ENCODE measurements at regions not wholly inside any gene's neighbourhood (a gene's known extent, or its start where the extent isn't known, plus 50 kb on each side); places are given as distances from the start of the nearest gene placed in this dataset.

GRCh38 chr4:176971576-176972115 lies 178.9 kb upstream of the VEGFC start:
- Mint-ChIP-seq H3K27me3 (no peaks in the 10 kb centered on the region), H3K4me1 (no peaks in the 10 kb centered on the region), H3K9me3 (peaks cover 2% of the 10 kb centered on the region), H3K27ac (no peak overlapping the region), H3K4me3 (no peak overlapping the region), H3K36me3 (no peaks in the 10 kb centered on the region)
- DNase-seq (ENCODE audit: low spot score in 2 of 2) (no peak), ATAC-seq (ENCODE audit: low read depth) (no peak)

GRCh38 chr4:176979416-176979815 lies 186.7 kb upstream of the VEGFC start:
- H3K4me3 Mint-ChIP-seq: no peak overlapping the region
- ATAC-seq (ENCODE audit: low read depth): no peak
- no peaks in the 10 kb centered on the region for H3K4me1 Mint-ChIP-seq
- no peak overlapping the region for H3K27ac Mint-ChIP-seq
- no peaks in the 10 kb centered on the region for H3K9me3 Mint-ChIP-seq
- H3K36me3 Mint-ChIP-seq: no peaks in the 10 kb centered on the region
- H3K27me3 Mint-ChIP-seq: no peaks in the 10 kb centered on the region
- no peak for DNase-seq (ENCODE audit: low spot score in 2 of 2)

- Mint-ChIP-seq H3K27me3 (no peaks in the 10 kb centered on the region), H3K9me3 (no peaks in the 10 kb centered on the region), H3K36me3 (no peaks in the 10 kb centered on the region), H3K4me3 (no peak overlapping the region), H3K4me1 (no peaks in the 10 kb centered on the region), H3K27ac (no peak overlapping the region)
- no peak for DNase-seq (ENCODE audit: low spot score in 2 of 2)
- no peak for ATAC-seq (ENCODE audit: low read depth)
Measured at GRCh38 chr4:176981074-176981473, 188.4 kb upstream of the VEGFC start.

- DNase-seq (ENCODE audit: low spot score in 2 of 2): no peak
- Mint-ChIP-seq H3K4me3 (no peak overlapping the region), H3K4me1 (no peaks in the 10 kb centered on the region), H3K9me3 (no peaks in the 10 kb centered on the region), H3K36me3 (no peaks in the 10 kb centered on the region), H3K27ac (no peak overlapping the region), H3K27me3 (no peaks in the 10 kb centered on the region)
- no peak for ATAC-seq (ENCODE audit: low read depth)
Measured at GRCh38 chr4:176981551-176981950, 188.8 kb upstream of the VEGFC start.

- peaks cover 1% of the 10 kb centered on the region for H3K9me3 Mint-ChIP-seq
- DNase-seq (ENCODE audit: low spot score in 2 of 2): no peak
- H3K27me3 Mint-ChIP-seq: no peaks in the 10 kb centered on the region
Measured at GRCh38 chr4:176988226-176988625, 195.5 kb upstream of the VEGFC start.

GRCh38 chr4:176989186-176989585 lies 196.5 kb upstream of the VEGFC start:
- no peak overlapping the region for H3K4me3 Mint-ChIP-seq

More at GRCh38 chr4:176988226-176988625, 195.5 kb upstream of the VEGFC start:
- H3K27ac Mint-ChIP-seq: no peak overlapping the region
- ATAC-seq (ENCODE audit: low read depth): no peak
- H3K4me1 Mint-ChIP-seq: no peaks in the 10 kb centered on the region
- H3K4me3 Mint-ChIP-seq: no peak overlapping the region
- H3K36me3 Mint-ChIP-seq: no peaks in the 10 kb centered on the region

GRCh38 chr4:176999935-177000543 lies 207.3 kb upstream of the VEGFC start:
- DNase-seq (ENCODE audit: low spot score in 2 of 2): no peak
- Mint-ChIP-seq H3K4me1 (no peaks in the 10 kb centered on the region), H3K4me3 (no peak overlapping the region), H3K27me3 (no peaks in the 10 kb centered on the region), H3K9me3 (peaks cover 6% of the 10 kb centered on the region), H3K36me3 (no peaks in the 10 kb centered on the region), H3K27ac (no peak overlapping the region)
- no peak for ATAC-seq (ENCODE audit: low read depth)

More at GRCh38 chr4:176989186-176989585, 196.5 kb upstream of the VEGFC start:
- Mint-ChIP-seq H3K4me1 (no peaks in the 10 kb centered on the region), H3K27me3 (no peaks in the 10 kb centered on the region), H3K9me3 (peaks cover 1% of the 10 kb centered on the region), H3K36me3 (no peaks in the 10 kb centered on the region), H3K27ac (no peak overlapping the region)
- ATAC-seq (ENCODE audit: low read depth) (no peak), DNase-seq (ENCODE audit: low spot score in 2 of 2) (no peak)

- Mint-ChIP-seq H3K4me3 (no peak overlapping the region), H3K27me3 (no peaks in the 10 kb centered on the region), H3K27ac (no peak overlapping the region), H3K9me3 (peaks cover 7% of the 10 kb centered on the region), H3K4me1 (no peaks in the 10 kb centered on the region), H3K36me3 (no peaks in the 10 kb centered on the region)
- ATAC-seq (ENCODE audit: low read depth) (no peak), DNase-seq (ENCODE audit: low spot score in 2 of 2) (no peak)
Measured at GRCh38 chr4:177001271-177002175, 208.8 kb upstream of the VEGFC start.

- Mint-ChIP-seq H3K27me3 (no peaks in the 10 kb centered on the region), H3K27ac (no peak overlapping the region), H3K4me1 (no peaks in the 10 kb centered on the region), H3K36me3 (no peaks in the 10 kb centered on the region), H3K9me3 (peaks cover 2% of the 10 kb centered on the region), H3K4me3 (no peak overlapping the region)
- ATAC-seq (ENCODE audit: low read depth) (no peak), DNase-seq (ENCODE audit: low spot score in 2 of 2) (no peak)
Measured at GRCh38 chr4:177005674-177006230, 213.0 kb upstream of the VEGFC start.

- Mint-ChIP-seq H3K27me3 (no peaks in the 10 kb centered on the region), H3K4me1 (no peaks in the 10 kb centered on the region), H3K27ac (no peak overlapping the region), H3K36me3 (no peaks in the 10 kb centered on the region), H3K9me3 (peaks cover 2% of the 10 kb centered on the region), H3K4me3 (no peak overlapping the region)
- no peak for ATAC-seq (ENCODE audit: low read depth)
- DNase-seq (ENCODE audit: low spot score in 2 of 2): no peak
Measured at GRCh38 chr4:177006331-177006730, 213.6 kb upstream of the VEGFC start.

GRCh38 chr4:177008071-177008835 lies 215.5 kb upstream of the VEGFC start:
- Mint-ChIP-seq H3K9me3 (peaks cover 8% of the 10 kb centered on the region), H3K4me3 (no peak overlapping the region), H3K36me3 (no peaks in the 10 kb centered on the region), H3K27me3 (no peaks in the 10 kb centered on the region), H3K27ac (no peak overlapping the region), H3K4me1 (no peaks in the 10 kb centered on the region)
- DNase-seq (ENCODE audit: low spot score in 2 of 2) (no peak), ATAC-seq (ENCODE audit: low read depth) (no peak)

- peaks cover 8% of the 10 kb centered on the region for H3K9me3 Mint-ChIP-seq
- H3K36me3 Mint-ChIP-seq: no peaks in the 10 kb centered on the region
- H3K27me3 Mint-ChIP-seq: no peaks in the 10 kb centered on the region
- no peak overlapping the region for H3K27ac Mint-ChIP-seq
- no peak overlapping the region for H3K4me3 Mint-ChIP-seq
- ATAC-seq (ENCODE audit: low read depth) (no peak), DNase-seq (ENCODE audit: low spot score in 2 of 2) (no peak)
- H3K4me1 Mint-ChIP-seq: no peaks in the 10 kb centered on the region
Measured at GRCh38 chr4:177008836-177009501, 216.2 kb upstream of the VEGFC start.

GRCh38 chr4:177010418-177010817 lies 217.7 kb upstream of the VEGFC start:
- ATAC-seq (ENCODE audit: low read depth): no peak
- Mint-ChIP-seq H3K27ac (no peak overlapping the region), H3K36me3 (no peaks in the 10 kb centered on the region), H3K4me3 (no peak overlapping the region), H3K9me3 (peaks cover 7% of the 10 kb centered on the region), H3K4me1 (no peaks in the 10 kb centered on the region), H3K27me3 (no peaks in the 10 kb centered on the region)
- no peak for DNase-seq (ENCODE audit: low spot score in 2 of 2)

Data from memory B cell (primary cell).